GM20000 (cell line): ENCODE measurements at regions not wholly inside any gene's neighbourhood (a gene's known extent, or its start where the extent isn't known, plus 50 kb on each side); places are given as distances from the start of the nearest gene placed in this dataset.

Source experiments
- DNase-seq: peaks from one replicate; pipeline ENCODE4 v3.0.0; 2012; ENCODE audit warnings: low spot score
- TF ChIP-seq, protein P1 (sequence below): IDR thresholded peaks from 2 replicates; pipeline ENCODE4 v1.5.1; 2012; ENCODE audit warnings: mild to moderate bottlenecking, control low read depth; ENCODE audit errors: extremely low read depth, missing control alignments

GRCh38 chr2:160664603-160665140 lies 171.1 kb upstream of the RBMS1 start:
- TF ChIP-seq, protein P1, sequence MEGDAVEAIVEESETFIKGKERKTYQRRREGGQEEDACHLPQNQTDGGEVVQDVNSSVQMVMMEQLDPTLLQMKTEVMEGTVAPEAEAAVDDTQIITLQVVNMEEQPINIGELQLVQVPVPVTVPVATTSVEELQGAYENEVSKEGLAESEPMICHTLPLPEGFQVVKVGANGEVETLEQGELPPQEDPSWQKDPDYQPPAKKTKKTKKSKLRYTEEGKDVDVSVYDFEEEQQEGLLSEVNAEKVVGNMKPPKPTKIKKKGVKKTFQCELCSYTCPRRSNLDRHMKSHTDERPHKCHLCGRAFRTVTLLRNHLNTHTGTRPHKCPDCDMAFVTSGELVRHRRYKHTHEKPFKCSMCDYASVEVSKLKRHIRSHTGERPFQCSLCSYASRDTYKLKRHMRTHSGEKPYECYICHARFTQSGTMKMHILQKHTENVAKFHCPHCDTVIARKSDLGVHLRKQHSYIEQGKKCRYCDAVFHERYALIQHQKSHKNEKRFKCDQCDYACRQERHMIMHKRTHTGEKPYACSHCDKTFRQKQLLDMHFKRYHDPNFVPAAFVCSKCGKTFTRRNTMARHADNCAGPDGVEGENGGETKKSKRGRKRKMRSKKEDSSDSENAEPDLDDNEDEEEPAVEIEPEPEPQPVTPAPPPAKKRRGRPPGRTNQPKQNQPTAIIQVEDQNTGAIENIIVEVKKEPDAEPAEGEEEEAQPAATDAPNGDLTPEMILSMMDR, result no peak
- no peak for DNase-seq

- TF ChIP-seq, protein P1, result no peak
- no peak for DNase-seq
Measured at GRCh38 chr2:160666154-160667060, 172.8 kb upstream of the RBMS1 start.

- no peak for DNase-seq
- TF ChIP-seq, protein P1, result no peak
Measured at GRCh38 chr2:160667811-160668210, 174.2 kb upstream of the RBMS1 start.

DNA sequence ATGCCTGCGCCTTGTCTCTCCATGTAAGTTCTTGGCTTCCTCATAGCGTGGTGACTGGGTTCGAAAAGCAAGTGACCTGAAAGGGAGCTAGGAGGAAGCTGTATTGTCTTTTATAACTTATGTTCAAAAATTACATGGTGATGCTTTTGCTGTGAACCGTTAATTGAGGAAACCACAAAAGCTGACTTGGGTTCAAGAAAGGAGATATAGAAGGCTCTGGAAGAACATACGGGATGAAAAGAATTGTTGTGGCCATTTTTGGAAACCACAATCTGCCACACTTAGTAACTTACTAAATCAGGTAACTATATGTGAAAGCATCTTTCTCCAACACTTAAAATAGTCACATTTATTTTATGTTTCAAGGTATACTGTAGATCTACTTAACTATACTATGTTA lies 177.0 kb upstream of the RBMS1 start:
- DNase-seq, result no peak
- TF ChIP-seq, protein P1, result no peak

DNA sequence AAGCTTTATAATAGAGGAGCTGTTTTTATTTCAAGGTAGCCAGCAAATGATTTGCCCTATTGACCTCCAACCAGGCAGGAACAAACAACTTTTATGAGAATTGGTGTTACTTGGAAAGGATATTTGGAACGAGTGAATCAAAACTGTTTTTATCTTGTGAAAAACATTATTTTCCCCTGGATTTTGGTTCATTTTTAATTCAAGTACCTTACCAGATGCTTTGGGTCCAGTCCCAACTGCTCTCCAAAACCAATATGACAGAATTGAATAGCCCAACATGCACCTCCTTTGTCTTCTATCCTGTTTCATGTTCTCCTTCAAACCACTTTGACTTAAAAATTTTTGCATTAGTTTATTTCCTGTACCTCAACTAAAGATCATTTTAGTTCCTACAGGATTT lies 178.6 kb upstream of the RBMS1 start:
- DNase-seq, result no peak
- TF ChIP-seq, protein P1, result no peak

DNA sequence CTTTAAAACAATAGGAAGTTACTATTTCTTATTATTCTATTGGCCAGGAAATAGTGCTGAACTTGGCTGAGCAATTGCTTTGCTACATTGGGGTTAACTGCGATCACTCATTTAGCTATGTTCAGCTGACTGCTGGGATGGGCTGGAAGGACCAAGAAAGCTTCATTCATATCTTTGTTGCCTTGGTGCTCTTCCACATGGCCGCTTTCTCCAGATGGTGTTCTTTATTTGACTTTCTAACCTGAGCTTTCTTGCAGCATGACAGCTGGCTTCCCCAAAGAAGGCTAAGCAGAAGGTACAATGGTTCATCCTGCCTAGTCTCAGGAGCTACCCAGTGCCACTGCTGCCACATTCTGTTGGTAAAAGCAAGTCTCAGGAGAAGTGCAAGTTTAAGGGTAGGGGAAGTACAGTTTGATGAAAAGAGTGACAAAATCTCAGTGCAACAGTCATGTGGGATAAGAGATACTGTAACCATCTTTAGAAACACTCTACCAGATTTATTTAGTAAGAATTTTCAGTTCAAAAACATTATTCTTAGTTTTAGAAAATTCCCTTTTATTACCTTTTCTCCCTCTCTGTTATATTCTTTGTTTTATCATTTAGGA lies 180.6 kb upstream of the RBMS1 start:
- DNase-seq, result no peak

More for the DNA sequence above, 180.6 kb upstream of the RBMS1 start:
- TF ChIP-seq, protein P1, result no peak
